H1 (cell line): ENCODE measurements at regions not wholly inside any gene's neighbourhood (a gene's known extent, or its start where the extent isn't known, plus 50 kb on each side); places are given as distances from the start of the nearest gene placed in this dataset.

Source experiments
- CTCF ChIA-PET: fragments of 300-600 bp; sonication (Branson Sonifier 250); formaldehyde crosslinking; loops from one replicate; lab custom pipeline; 2021; ENCODE audit not compliant: partially characterized antibody; lab: Charles Lee
- POLR2A ChIA-PET: fragments of 300-600 bp; sonication (Branson Sonifier 250); formaldehyde crosslinking; loops from one replicate; lab custom pipeline; 2021; ENCODE audit warnings: inconsistent platforms; ENCODE audit not compliant: partially characterized antibody; lab: Charles Lee
- DNase-seq, 2 experiments: peaks; one replicate each; pipeline versions ENCODE4 v3.0.0 to v3.0.0-alpha.2; 2010 to 2022; ENCODE audit warnings: low spot score in 2 of 2, low read depth in 1 of 2, mixed read lengths in 1 of 2
- FAIRE-seq: peaks from 2 replicates; lab custom pipeline; 2011; peaks lifted over from hg19 to GRCh38; lab: Jason Lieb, UNC
- H2AFZ ChIP-seq: 2 replicates; pipeline ENCODE4 v1.8.1; 2012; ENCODE audit warnings: low read length, inconsistent platforms
- H2AK5ac ChIP-seq: 2 replicates; pipeline ENCODE4 v1.6.1; 2013; ENCODE audit warnings: low read depth, low read length
- H2BK120ac ChIP-seq: replicated peaks from 2 replicates; pipeline ENCODE3; 2013; ENCODE audit warnings: low read depth, low read length, inconsistent platforms
- H2BK12ac ChIP-seq: 2 replicates; pipeline ENCODE4 v1.6.1; 2013; ENCODE audit warnings: low read depth, low read length
- H2BK15ac ChIP-seq: 2 replicates; pipeline ENCODE4 v1.6.1; 2013; ENCODE audit warnings: low read length
- H2BK20ac ChIP-seq: 2 replicates; pipeline ENCODE4 v1.6.1; 2013; ENCODE audit warnings: low read length
- H2BK5ac ChIP-seq: 2 replicates; pipeline ENCODE4 v1.6.1; 2013; ENCODE audit warnings: low read depth, low read length
- H3K14ac ChIP-seq: 2 replicates; pipeline ENCODE4 v1.6.1; 2013; ENCODE audit warnings: inconsistent platforms; ENCODE audit not compliant: insufficient read length
- H3K18ac ChIP-seq: 2 replicates; pipeline ENCODE4 v1.6.1; 2013; ENCODE audit warnings: low read length; ENCODE audit errors: extremely low read depth
- H3K23ac ChIP-seq: 2 replicates; pipeline ENCODE4 v1.6.1; 2013; ENCODE audit warnings: inconsistent platforms; ENCODE audit not compliant: insufficient read length
- H3K23me2 ChIP-seq: 2 replicates; pipeline ENCODE4 v1.6.1; 2013; ENCODE audit warnings: low read depth, low read length
- H3K27ac ChIP-seq: 2 replicates; pipeline ENCODE4 v1.6.1; 2011; ENCODE audit warnings: low read depth, low read length, inconsistent platforms
- H3K27me3 ChIP-seq, 4 experiments: replicated peaks in 1 of 4; 1 replicate in 1 of 4; 2 replicates in 3 of 4; pipeline versions ENCODE4 v1.6.1 to v1.8.1; 2011 to 2013; ENCODE audit warnings: low read length in 3 of 4, mild to moderate bottlenecking in 3 of 4, inconsistent platforms in 2 of 4, mixed read lengths in 2 of 4, moderate library complexity in 1 of 4; ENCODE audit not compliant: control insufficient read depth in 3 of 4, insufficient read depth in 3 of 4; ENCODE audit errors: extremely low read depth in 1 of 4
- H3K36me3 ChIP-seq, 4 experiments: 2 replicates each; pipeline versions ENCODE4 v1.6.1 to v1.8.1; 2011 to 2013; ENCODE audit warnings: mild to moderate bottlenecking in 4 of 4, low read length in 3 of 4, moderate library complexity in 2 of 4, control low read depth in 1 of 4, inconsistent platforms in 1 of 4; ENCODE audit not compliant: insufficient read depth in 4 of 4, control insufficient read depth in 2 of 4
- H3K4ac ChIP-seq: replicated peaks from 2 replicates; pipeline ENCODE3; 2013; ENCODE audit warnings: low read length, low read depth, mixed read lengths, inconsistent platforms; ENCODE audit not compliant: insufficient read length
- H3K4me1 ChIP-seq, 4 experiments: replicated peaks in 1 of 4; 1 replicate in 1 of 4; 2 replicates in 3 of 4; pipeline versions ENCODE4 v1.6.1 to v1.8.1; 2011 to 2013; ENCODE audit warnings: low read length in 3 of 4, inconsistent platforms in 2 of 4, mixed read lengths in 1 of 4; ENCODE audit not compliant: insufficient read depth in 4 of 4, control insufficient read depth in 3 of 4
- H3K4me2 ChIP-seq, 2 experiments: 2 replicates each; pipeline versions ENCODE4 v1.6.1 to v1.8.1; 2011 to 2013; ENCODE audit warnings: low read depth in 2 of 2, low read length in 2 of 2, control low read depth in 1 of 2, inconsistent platforms in 1 of 2, mild to moderate bottlenecking in 1 of 2; ENCODE audit not compliant: insufficient read depth in 1 of 2
- H3K4me3 ChIP-seq, 4 experiments: fragments of 200-600, 300-600 bp in 1 of 4; sonication (generic), shearing (Covaris generic), sonication (Bioruptor Twin) in 1 of 4; 2 replicates each; pipeline versions ENCODE4 v1.5.1 to v1.8.1; 2011 to 2016; ENCODE audit warnings: low read length in 4 of 4, low read depth in 3 of 4, control low read depth in 2 of 4, inconsistent platforms in 2 of 4, mild to moderate bottlenecking in 2 of 4, mixed read lengths in 1 of 4, moderate library complexity in 1 of 4; ENCODE audit not compliant: insufficient read depth in 2 of 4; ENCODE audit errors: extremely low read depth in 1 of 4
- H3K56ac ChIP-seq: replicated peaks from 2 replicates; pipeline ENCODE3; 2013; ENCODE audit warnings: low read depth, mild to moderate bottlenecking, mixed read lengths, low read length, inconsistent platforms; ENCODE audit not compliant: insufficient read length
- H3K79me1 ChIP-seq: 2 replicates; pipeline ENCODE4 v1.6.1; 2013; ENCODE audit warnings: low read depth, low read length, control low read depth
- H3K79me2 ChIP-seq, 2 experiments: 2 replicates each; pipeline versions ENCODE4 v1.6.1 to v1.8.1; 2012 to 2013; ENCODE audit warnings: low read length in 2 of 2, mild to moderate bottlenecking in 2 of 2, inconsistent platforms in 1 of 2; ENCODE audit not compliant: insufficient read depth in 2 of 2, control insufficient read depth in 1 of 2
- H3K9ac ChIP-seq, 4 experiments: replicated peaks in 1 of 4; 1 replicate in 1 of 4; 2 replicates in 3 of 4; pipeline versions ENCODE4 v1.6.1 to v1.8.1; 2011 to 2013; ENCODE audit warnings: low read depth in 3 of 4, low read length in 3 of 4, control low read depth in 2 of 4, mild to moderate bottlenecking in 2 of 4, moderate library complexity in 2 of 4, inconsistent platforms in 1 of 4; ENCODE audit errors: extremely low read depth in 1 of 4
- H3K9me3 ChIP-seq, 2 experiments: 2 replicates each; pipeline versions ENCODE4 v1.6.1 to v1.8.1; 2012 to 2013; ENCODE audit warnings: mild to moderate bottlenecking in 2 of 2, moderate library complexity in 2 of 2, control low read depth in 1 of 2, inconsistent platforms in 1 of 2, low read depth in 1 of 2, low read length in 1 of 2, mixed read lengths in 1 of 2; ENCODE audit not compliant: insufficient read depth in 2 of 2
- H4K20me1 ChIP-seq, 2 experiments: replicated peaks in 1 of 2; 2 replicates each; pipeline versions ENCODE3 to v1.8.1; 2011 to 2013; ENCODE audit warnings: inconsistent platforms in 2 of 2, low read length in 2 of 2, mild to moderate bottlenecking in 1 of 2; ENCODE audit not compliant: insufficient read depth in 2 of 2, control insufficient read depth in 1 of 2
- H4K5ac ChIP-seq: 2 replicates; pipeline ENCODE4 v1.6.1; 2013; ENCODE audit warnings: low read length, low read depth, mixed read lengths, inconsistent platforms; ENCODE audit not compliant: insufficient read length
- H4K8ac ChIP-seq: 2 replicates; pipeline ENCODE4 v1.8.0; 2013; ENCODE audit warnings: mild to moderate bottlenecking, moderate library complexity, low read length, inconsistent platforms; ENCODE audit not compliant: insufficient read depth; ENCODE audit errors: extremely low read depth
- H4K91ac ChIP-seq: replicated peaks from 2 replicates; pipeline ENCODE3; 2013; ENCODE audit warnings: low read length, mixed read lengths, inconsistent platforms; ENCODE audit not compliant: insufficient read length
- SRF ChIP-seq: IDR thresholded peaks from 2 replicates; pipeline ENCODE4 v1.6.1; 2011; ENCODE audit warnings: mild to moderate bottlenecking, low read depth, low read length, moderate library complexity
- USF2 ChIP-seq: IDR thresholded peaks from 2 replicates; pipeline ENCODE4 v1.6.1; 2011; ENCODE audit warnings: low read length, improper control_type of control experiment
- WGBS, 2 experiments: shearing (Covaris generic) in 1 of 2; methylation state at CpG; one replicate each; pipeline versions ENCODE4 v1.1.6 to v1.1.7; 2013 to 2015; ENCODE audit warnings: low lambda C conversion rate in 2 of 2, mixed read lengths in 2 of 2, inconsistent platforms in 1 of 2, low coverage in 1 of 2, missing lambda C conversion rate in 1 of 2; ENCODE audit not compliant: insufficient replicate concordance in 2 of 2, insufficient coverage in 1 of 2, insufficient read length in 1 of 2; ENCODE audit errors: extremely low coverage in 1 of 2, missing lambda C conversion rate in 1 of 2; 5-methylcytosine and 5-hydroxymethylcytosine counted together

- CTCF ChIA-PET = no interaction called here
- no peak overlapping the region for H2BK15ac ChIP-seq
Observed at GRCh38 chr5:68593211-68593671, 377.7 kb downstream of the PIK3R1 start.

More at GRCh38 chr5:68593211-68593671, 377.7 kb downstream of the PIK3R1 start:
- Histone ChIP-seq H3K56ac (no peak overlapping the region), H3K18ac (no peak overlapping the region), H4K5ac (no peak overlapping the region), H3K9ac (no peak overlapping the region), H3K4ac (no peak overlapping the region), H2BK120ac (no peak overlapping the region), H3K14ac (no peak overlapping the region), H3K23ac (no peak overlapping the region), H3K27ac (no peak overlapping the region), H3K79me2 (no peaks in the 10 kb centered on the region), H2BK12ac (no peak overlapping the region), H3K79me1 (no peaks in the 10 kb centered on the region), H4K8ac (no peak overlapping the region), H2BK5ac (no peak overlapping the region), H3K23me2 (no peaks in the 10 kb centered on the region), H3K27me3 (no peaks in the 10 kb centered on the region; a peak in 1 of 7 replicates), H3K4me2 (no peak overlapping the region), H3K4me3 (no peak overlapping the region), H4K20me1 (no peaks in the 10 kb centered on the region), H3K36me3 (peaks cover 0 to 4% (median 0%) of the 10 kb centered on the region in 4 experiments; a peak in 1 of 8 replicates), H2AFZ (no peak overlapping the region), H4K91ac (no peak overlapping the region), H2BK20ac (no peak overlapping the region), H3K4me1 (no peaks in the 10 kb centered on the region), H2AK5ac (no peak overlapping the region), H3K9me3 (peaks cover 8% of the 10 kb centered on the region in 2 experiments)
- POLR2A ChIA-PET = interaction anchor here (0.6 kb wide), 1 partner anchor 69 kb away, joined by 4 read pairs; no protein-coding TSS in a partner anchor
- FAIRE-seq (no peak), DNase-seq (no peak)
- no peak for TF ChIP-seq SRF
- TF ChIP-seq USF2 = no peak
- WGBS, 2 experiments = 92% methylated on average over 5 of the region's 5 CpGs; no CpG with 5 or more reads in 1 of the 2 experiments
